Stimulated activated CD8-positive, alpha-beta memory T cell treated with anti-CD3 and anti-CD28 coated beads, Interleukin-4, amount 100 ng/mL, for 24 hours (primary cell): ENCODE measurements at regions not wholly inside any gene's neighbourhood (a gene's known extent, or its start where the extent isn't known, plus 50 kb on each side); places are given as distances from the start of the nearest gene placed in this dataset.

ENCODE experiments used
- DNase-seq: peaks from one replicate; pipeline ENCODE4 v3.0.0-alpha.2; 2020; ENCODE audit warnings: low read depth

GRCh38 chr20:52818491-52818890 is 153.7 kb upstream of the TSHZ2 start:
- no peak for DNase-seq

GRCh38 chr20:52817981-52818380 is 154.2 kb upstream of the TSHZ2 start:
- DNase-seq, result no peak

- no peak for DNase-seq
Measured at GRCh38 chr20:52817511-52817910, 154.6 kb upstream of the TSHZ2 start.

GRCh38 chr20:52814371-52814770 is 157.8 kb upstream of the TSHZ2 start:
- DNase-seq, result no peak

GRCh38 chr20:52812231-52812847 is 159.8 kb upstream of the TSHZ2 start:
- no peak for DNase-seq

GRCh38 chr20:52809003-52809402 is 163.2 kb upstream of the TSHZ2 start:
- no peak for DNase-seq

- DNase-seq, result no peak
Measured at GRCh38 chr20:52806918-52807317, 165.2 kb upstream of the TSHZ2 start.

GRCh38 chr20:52805843-52806242 is 166.3 kb upstream of the TSHZ2 start:
- no peak for DNase-seq

GRCh38 chr20:52805296-52805571 is 166.9 kb upstream of the TSHZ2 start:
- DNase-seq, result no peak

GRCh38 chr20:52804497-52805295 is 167.5 kb upstream of the TSHZ2 start:
- DNase-seq, result no peak

GRCh38 chr20:52801628-52802006 is 170.5 kb upstream of the TSHZ2 start:
- no peak for DNase-seq

GRCh38 chr20:52800734-52801627 is 171.2 kb upstream of the TSHZ2 start:
- no peak for DNase-seq

GRCh38 chr20:52799130-52799529 is 173.0 kb upstream of the TSHZ2 start:
- DNase-seq, result no peak

GRCh38 chr20:52798124-52798523 is 174.0 kb upstream of the TSHZ2 start:
- no peak for DNase-seq

GRCh38 chr20:52794853-52795252 is 177.3 kb upstream of the TSHZ2 start:
- DNase-seq, result no peak

GRCh38 chr20:52793339-52793963 is 178.7 kb upstream of the TSHZ2 start:
- no peak for DNase-seq

- DNase-seq, result no peak
Measured at GRCh38 chr20:52791091-52791490, 181.1 kb upstream of the TSHZ2 start.

GRCh38 chr20:52789716-52790115 is 182.4 kb upstream of the TSHZ2 start:
- DNase-seq, result no peak

GRCh38 chr20:52787962-52788361 is 184.2 kb upstream of the TSHZ2 start:
- DNase-seq, result no peak

- DNase-seq, result no peak
Measured at GRCh38 chr20:52787216-52787615, 184.9 kb upstream of the TSHZ2 start.

- DNase-seq, result no peak
Measured at GRCh38 chr20:52785679-52786078, 186.5 kb upstream of the TSHZ2 start.

GRCh38 chr20:52783769-52784168 is 188.4 kb upstream of the TSHZ2 start:
- DNase-seq, result no peak

GRCh38 chr20:52780462-52780861 is 191.7 kb upstream of the TSHZ2 start:
- DNase-seq, result no peak
